Neural cell (in vitro differentiated cells): ENCODE measurements at regions not wholly inside any gene's neighbourhood (a gene's known extent, or its start where the extent isn't known, plus 50 kb on each side); places are given as distances from the start of the nearest gene placed in this dataset.

ENCODE experiments used
- H2AFZ ChIP-seq: fragments of 200-600, 300-800 bp; sonication (generic), shearing (Covaris generic); 2 replicates; pipeline ENCODE4 v1.6.0; 2014; ENCODE audit warnings: low read depth, mild to moderate bottlenecking, antibody characterized with exemption, low read length, moderate library complexity
- H3F3A ChIP-seq: fragments of 200-600 bp; shearing (Covaris generic); 2 replicates; pipeline ENCODE4 v1.6.1; 2016; ENCODE audit warnings: mild to moderate bottlenecking, moderate library complexity, mixed read lengths, antibody characterized with exemption, low read length; ENCODE audit not compliant: insufficient read depth, poor library complexity, severe bottlenecking
- H3K27ac ChIP-seq: fragments of 200-600, 300-800 bp; sonication (generic), shearing (Covaris generic); 2 replicates; pipeline ENCODE4 v1.5.1; 2014; ENCODE audit warnings: mild to moderate bottlenecking, low read length, moderate library complexity
- H3K27me3 ChIP-seq: fragments of 300-800, 200-600 bp; sonication (generic), shearing (Covaris generic); 2 replicates; pipeline ENCODE4 v1.6.0; 2014; ENCODE audit warnings: mild to moderate bottlenecking, low read depth, low read length, moderate library complexity; ENCODE audit not compliant: insufficient read depth
- H3K36me3 ChIP-seq: fragments of 300-800, 200-600 bp; sonication (generic), shearing (Covaris generic); 2 replicates; pipeline ENCODE4 v1.5.1; 2014; ENCODE audit warnings: mild to moderate bottlenecking, antibody characterized with exemption, low read length, moderate library complexity; ENCODE audit not compliant: insufficient read depth
- H3K4me2 ChIP-seq: fragments of 300-800, 200-600 bp; sonication (generic), shearing (Covaris generic); 2 replicates; pipeline ENCODE4 v1.6.0; 2014; ENCODE audit warnings: mild to moderate bottlenecking, low read length
- H3K4me3 ChIP-seq: fragments of 300-800, 200-600 bp; sonication (generic), shearing (Covaris generic); 2 replicates; pipeline ENCODE4 v1.5.1; 2014; ENCODE audit warnings: mild to moderate bottlenecking, low read length, moderate library complexity
- H3K79me2 ChIP-seq: fragments of 200-600 bp; shearing (Covaris generic); replicated peaks from 2 replicates; pipeline ENCODE4 v1.6.0; 2014; ENCODE audit warnings: mild to moderate bottlenecking, low read length, moderate library complexity; ENCODE audit not compliant: insufficient read depth
- H3K9ac ChIP-seq: fragments of 300-800, 200-600 bp; sonication (generic), shearing (Covaris generic); 2 replicates; pipeline ENCODE4 v1.6.1; 2016; ENCODE audit warnings: mild to moderate bottlenecking, low read length, mixed read lengths
- H3K9me2 ChIP-seq: fragments of 200-600 bp; shearing (Covaris generic); 2 replicates; pipeline ENCODE4 v1.6.1; 2016; ENCODE audit warnings: mild to moderate bottlenecking, low read length, mixed read lengths; ENCODE audit not compliant: insufficient read depth
- H3K9me3 ChIP-seq: fragments of 200-600, 300-800 bp; sonication (generic), shearing (Covaris generic); 2 replicates; pipeline ENCODE4 v1.6.1; 2016; ENCODE audit warnings: mild to moderate bottlenecking, mixed run types, low read length, moderate library complexity, mixed read lengths
- H4K20me1 ChIP-seq: fragments of 200-600 bp; shearing (Covaris generic); 2 replicates; pipeline ENCODE4 v1.6.1; 2016; ENCODE audit warnings: mild to moderate bottlenecking, mixed run types; ENCODE audit not compliant: insufficient read depth
- CTCF ChIP-seq: fragments of 450-650 bp; IDR thresholded peaks from 2 replicates; pipeline ENCODE4 v1.5.1; 2014; ENCODE audit warnings: antibody characterized with exemption, mild to moderate bottlenecking, moderate library complexity; ENCODE audit not compliant: poor library complexity, severe bottlenecking
- EP300 ChIP-seq: fragments of 450-650 bp; conservative IDR thresholded peaks from 2 replicates; pipeline ENCODE4 v1.6.1; 2014; ENCODE audit warnings: antibody characterized with exemption, mild to moderate bottlenecking, moderate library complexity; ENCODE audit not compliant: poor library complexity, severe bottlenecking
- EZH2 ChIP-seq: fragments of 200-600, 300-800 bp; shearing (Covaris generic), sonication (generic); IDR thresholded peaks from 2 replicates; pipeline ENCODE4 v1.6.1; 2014; ENCODE audit warnings: antibody characterized with exemption, low read length, borderline replicate concordance, mild to moderate bottlenecking; ENCODE audit not compliant: insufficient read depth, poor library complexity, severe bottlenecking
- MXI1 ChIP-seq: fragments of 450-650 bp; conservative IDR thresholded peaks from 2 replicates; pipeline ENCODE4 v1.6.1; 2014; ENCODE audit warnings: antibody characterized with exemption, mild to moderate bottlenecking; ENCODE audit not compliant: poor library complexity, severe bottlenecking
- POLR2AphosphoS5 ChIP-seq: IDR thresholded peaks from 2 replicates; pipeline ENCODE4 v1.6.1; 2012
- RAD21 ChIP-seq: fragments of 450-650 bp; conservative IDR thresholded peaks from 2 replicates; pipeline ENCODE4 v1.6.1; 2014; ENCODE audit warnings: antibody characterized with exemption, mild to moderate bottlenecking, moderate library complexity
- REST ChIP-seq: IDR thresholded peaks from 2 replicates; pipeline ENCODE4 v1.6.1; 2012; ENCODE audit warnings: borderline replicate concordance
- SMC3 ChIP-seq: fragments of 450-650 bp; conservative IDR thresholded peaks from 2 replicates; pipeline ENCODE4 v1.6.1; 2014; ENCODE audit warnings: antibody characterized with exemption, mild to moderate bottlenecking, moderate library complexity; ENCODE audit not compliant: poor library complexity
- TAF1 ChIP-seq: IDR thresholded peaks from 2 replicates; pipeline ENCODE4 v1.6.1; 2012; ENCODE audit warnings: low read depth

GRCh38 chrX:140163371-140164159, 198.2 kb upstream of the CXorf66 start:
- no peaks in the 10 kb centered on the region for H3K27me3 ChIP-seq
- H3K27ac ChIP-seq: no peak overlapping the region
- no peak overlapping the region for H3K4me2 ChIP-seq
- H3K9me3 ChIP-seq: no peaks in the 10 kb centered on the region
- TF ChIP-seq MXI1 (no peak), SMC3 (no peak), POLR2AphosphoS5 (no peak), TAF1 (no peak), REST (no peak), CTCF (no peak), EZH2 (no peak), EP300 (no peak), RAD21 (no peak)
- H3F3A ChIP-seq: no peaks in the 10 kb centered on the region
- H3K79me2 ChIP-seq: no peaks in the 10 kb centered on the region
- H3K9ac ChIP-seq: no peak overlapping the region
- H3K9me2 ChIP-seq: no peaks in the 10 kb centered on the region
- no peak overlapping the region for H2AFZ ChIP-seq
- no peak overlapping the region for H3K4me3 ChIP-seq
- no peaks in the 10 kb centered on the region for H3K36me3 ChIP-seq
- H4K20me1 ChIP-seq: no peaks in the 10 kb centered on the region

- H2AFZ ChIP-seq: no peak overlapping the region
- TF ChIP-seq POLR2AphosphoS5 (no peak), TAF1 (no peak), EP300 (no peak), MXI1 (no peak), EZH2 (no peak), CTCF (no peak), REST (no peak), RAD21 (no peak), SMC3 (no peak)
- H3K9ac ChIP-seq: no peak overlapping the region
- H3F3A ChIP-seq: no peaks in the 10 kb centered on the region
- no peak overlapping the region for H3K27ac ChIP-seq
- no peaks in the 10 kb centered on the region for H3K9me3 ChIP-seq
- no peak overlapping the region for H3K4me2 ChIP-seq
- no peaks in the 10 kb centered on the region for H3K79me2 ChIP-seq
- H4K20me1 ChIP-seq: no peaks in the 10 kb centered on the region
- H3K36me3 ChIP-seq: no peaks in the 10 kb centered on the region
- H3K4me3 ChIP-seq: no peak overlapping the region
- H3K9me2 ChIP-seq: no peaks in the 10 kb centered on the region
- no peaks in the 10 kb centered on the region for H3K27me3 ChIP-seq
Measured at GRCh38 chrX:140157611-140158010, 192.3 kb upstream of the CXorf66 start.
